ENCODE measurements at regions not wholly inside any gene's neighbourhood (a gene's known extent, or its start where the extent isn't known, plus 50 kb on each side); places are given as distances from the start of the nearest gene placed in this dataset.

DNA sequence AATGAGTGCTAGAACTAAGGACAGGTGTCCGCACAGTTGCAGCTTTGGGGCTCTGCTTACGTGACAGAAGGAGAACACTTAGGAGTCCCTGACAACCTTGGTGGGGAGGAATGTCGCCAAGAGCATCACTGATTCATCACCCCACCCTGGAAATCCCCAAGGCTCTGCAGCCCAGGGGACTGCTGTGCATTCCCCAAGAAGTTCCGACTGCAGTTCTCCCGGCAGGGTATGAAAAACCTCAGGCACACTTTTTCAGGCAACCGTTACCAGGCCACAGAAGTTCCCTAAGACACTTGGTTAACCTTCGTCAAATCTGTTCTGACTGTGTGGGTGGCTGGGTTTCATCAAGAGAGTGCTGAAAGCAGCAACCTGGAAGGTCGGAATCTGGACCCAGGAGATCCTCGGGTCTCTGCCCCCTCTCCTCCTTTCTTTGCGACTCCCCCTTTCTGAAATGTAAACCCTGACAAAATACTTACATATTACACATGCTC, 192.1 kb upstream of the CXCR4 start:
- Histone ChIP-seq H3K36me3 (no peaks in the 10 kb centered on the region), H3K4me1 (no peaks in the 10 kb centered on the region), H3K27ac (no peak overlapping the region), H3K9me3 (no peaks in the 10 kb centered on the region), H3K4me3 (no peak overlapping the region), H3K27me3 (no peaks in the 10 kb centered on the region)
- no peak for DNase-seq (ENCODE audit: low spot score in 2 of 2)
- TF ChIP-seq POLR2A (IDR thresholded peaks at IDR 0.05): no peak
- TF ChIP-seq, protein P1, sequence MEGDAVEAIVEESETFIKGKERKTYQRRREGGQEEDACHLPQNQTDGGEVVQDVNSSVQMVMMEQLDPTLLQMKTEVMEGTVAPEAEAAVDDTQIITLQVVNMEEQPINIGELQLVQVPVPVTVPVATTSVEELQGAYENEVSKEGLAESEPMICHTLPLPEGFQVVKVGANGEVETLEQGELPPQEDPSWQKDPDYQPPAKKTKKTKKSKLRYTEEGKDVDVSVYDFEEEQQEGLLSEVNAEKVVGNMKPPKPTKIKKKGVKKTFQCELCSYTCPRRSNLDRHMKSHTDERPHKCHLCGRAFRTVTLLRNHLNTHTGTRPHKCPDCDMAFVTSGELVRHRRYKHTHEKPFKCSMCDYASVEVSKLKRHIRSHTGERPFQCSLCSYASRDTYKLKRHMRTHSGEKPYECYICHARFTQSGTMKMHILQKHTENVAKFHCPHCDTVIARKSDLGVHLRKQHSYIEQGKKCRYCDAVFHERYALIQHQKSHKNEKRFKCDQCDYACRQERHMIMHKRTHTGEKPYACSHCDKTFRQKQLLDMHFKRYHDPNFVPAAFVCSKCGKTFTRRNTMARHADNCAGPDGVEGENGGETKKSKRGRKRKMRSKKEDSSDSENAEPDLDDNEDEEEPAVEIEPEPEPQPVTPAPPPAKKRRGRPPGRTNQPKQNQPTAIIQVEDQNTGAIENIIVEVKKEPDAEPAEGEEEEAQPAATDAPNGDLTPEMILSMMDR (IDR thresholded peaks at IDR 0.05): no peak
- no peak for TF ChIP-seq POLR2AphosphoS5 (IDR thresholded peaks at IDR 0.05)
- intact Hi-C loops (cut with DNase I; ENCODE audit: low total_unique reads): no loop called here

DNA sequence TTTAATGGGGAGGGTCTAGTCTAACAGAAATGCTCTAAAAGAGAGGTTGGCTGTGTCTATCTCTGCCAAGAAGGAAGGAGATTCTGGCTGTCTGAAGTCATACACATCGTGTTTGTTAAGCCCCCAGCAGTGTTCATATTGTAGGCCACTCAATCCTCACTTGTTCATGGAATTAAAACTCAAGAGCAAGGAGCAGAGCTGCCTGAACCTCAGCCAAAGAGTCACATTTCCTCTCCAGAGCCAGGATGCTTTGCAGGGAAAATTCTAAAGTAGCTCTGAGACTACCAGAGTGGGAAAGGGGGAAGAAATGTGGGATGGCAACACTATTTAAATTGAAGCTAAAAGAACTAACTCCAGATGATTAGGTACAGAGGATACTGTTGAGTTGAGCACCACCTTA, 190.7 kb upstream of the CXCR4 start:
- no peaks in the 10 kb centered on the region for H3K36me3 ChIP-seq
- H3K4me3 ChIP-seq: no peak overlapping the region
- H3K9me3 ChIP-seq: no peaks in the 10 kb centered on the region
- H3K27me3 ChIP-seq: no peaks in the 10 kb centered on the region
- no peak for DNase-seq (ENCODE audit: low spot score in 2 of 2)
- H3K4me1 ChIP-seq: no peaks in the 10 kb centered on the region
- TF ChIP-seq POLR2A (IDR thresholded peaks at IDR 0.05) (no peak), POLR2AphosphoS5 (IDR thresholded peaks at IDR 0.05) (no peak)
- TF ChIP-seq, protein P1 (IDR thresholded peaks at IDR 0.05): no peak
- intact Hi-C loops (cut with DNase I; ENCODE audit: low total_unique reads): no loop called here
- no peak overlapping the region for H3K27ac ChIP-seq

DNA sequence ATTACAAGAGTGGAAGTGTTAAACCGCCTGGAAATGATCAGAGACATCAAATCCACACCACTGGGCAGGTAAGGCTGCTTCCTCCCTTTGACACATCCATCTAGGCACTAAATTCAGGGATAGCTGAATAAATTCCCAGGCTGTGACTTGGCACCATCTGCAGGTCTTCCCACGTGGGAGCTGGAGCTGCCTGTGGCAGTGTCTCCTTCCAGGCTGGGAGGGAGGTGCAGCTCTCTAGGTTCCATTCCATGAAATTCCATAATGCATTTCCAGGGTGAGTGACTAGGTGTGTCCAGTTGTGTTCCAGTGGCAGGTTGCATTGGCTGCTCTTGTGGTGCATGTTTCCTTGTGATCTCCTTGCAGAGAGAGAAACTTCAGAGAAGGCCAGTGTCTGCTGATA, 188.9 kb upstream of the CXCR4 start:
- Histone ChIP-seq H3K4me3 (no peak overlapping the region), H3K27ac (no peak overlapping the region), H3K36me3 (no peaks in the 10 kb centered on the region), H3K9me3 (no peaks in the 10 kb centered on the region), H3K4me1 (no peaks in the 10 kb centered on the region), H3K27me3 (no peaks in the 10 kb centered on the region)
- TF ChIP-seq POLR2A (IDR thresholded peaks at IDR 0.05): no peak
- no peak for TF ChIP-seq POLR2AphosphoS5 (IDR thresholded peaks at IDR 0.05)
- TF ChIP-seq, protein P1 (IDR thresholded peaks at IDR 0.05): no peak
- no peak for DNase-seq (ENCODE audit: low spot score in 2 of 2)
- intact Hi-C loops (cut with DNase I; ENCODE audit: low total_unique reads): no loop called here

DNA sequence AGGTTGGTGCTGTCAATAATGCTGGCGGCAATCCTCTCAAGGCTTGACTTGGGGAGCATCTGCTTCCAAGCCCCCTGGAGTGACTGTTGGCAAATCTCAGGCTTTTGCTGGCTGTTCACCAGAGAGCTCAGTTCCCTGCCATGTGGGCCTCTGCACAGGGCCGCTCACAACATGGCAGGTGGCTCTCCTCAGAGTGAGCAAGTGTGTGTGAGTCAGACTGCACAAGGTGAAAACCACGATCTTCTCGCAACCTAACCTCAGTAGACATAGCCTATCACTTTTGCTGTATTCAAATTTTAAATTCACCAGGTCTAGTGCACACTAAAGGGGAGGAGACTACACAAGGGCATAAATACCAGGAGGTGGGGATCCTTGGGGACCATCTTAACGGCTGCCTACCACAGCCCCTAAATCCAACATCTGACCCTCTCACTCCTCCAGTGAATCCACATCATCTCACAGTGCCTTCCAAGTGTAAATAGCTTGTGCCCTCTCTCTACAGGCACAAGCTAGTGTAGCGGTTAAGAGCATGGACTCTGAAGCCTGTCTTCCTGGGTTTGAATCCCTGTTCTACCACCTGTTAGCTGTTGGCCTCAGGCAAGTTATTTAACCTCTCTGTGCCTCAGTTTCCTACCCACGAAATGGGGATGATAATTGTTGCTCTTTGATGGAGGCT, 187.7 kb upstream of the CXCR4 start:
- Histone ChIP-seq H3K9me3 (no peaks in the 10 kb centered on the region), H3K36me3 (no peaks in the 10 kb centered on the region), H3K27me3 (no peaks in the 10 kb centered on the region), H3K27ac (no peak overlapping the region), H3K4me1 (no peaks in the 10 kb centered on the region), H3K4me3 (no peak overlapping the region)
- TF ChIP-seq POLR2A (IDR thresholded peaks at IDR 0.05) (no peak), POLR2AphosphoS5 (IDR thresholded peaks at IDR 0.05) (no peak)
- TF ChIP-seq, protein P1 (IDR thresholded peaks at IDR 0.05): no peak
- no peak for DNase-seq (ENCODE audit: low spot score in 2 of 2)
- intact Hi-C loops (cut with DNase I; ENCODE audit: low total_unique reads): no loop called here

DNA sequence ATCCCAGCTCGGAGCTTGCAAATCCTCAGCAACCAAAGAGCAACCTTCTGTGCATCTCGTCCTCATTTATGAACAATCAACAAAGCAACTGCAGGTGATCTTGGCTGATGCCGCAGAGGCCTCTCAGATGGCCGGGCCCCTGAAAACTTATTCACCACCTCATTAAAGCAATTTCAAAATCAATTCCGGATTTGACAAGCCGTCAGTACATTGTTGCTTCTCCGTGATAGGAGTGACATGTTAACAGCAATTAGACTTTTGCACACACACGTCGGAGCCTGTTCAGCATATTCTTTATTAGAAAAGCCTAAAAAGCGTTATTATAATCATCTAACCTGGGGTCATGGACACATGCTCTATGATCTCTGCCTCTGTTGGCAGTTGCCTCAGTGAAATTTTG, 183.1 kb upstream of the CXCR4 start:
- intact Hi-C loops (cut with DNase I; ENCODE audit: low total_unique reads): loop anchor here (5.0 kb wide), 1 partner anchor 621 kb away; no protein-coding TSS in a partner anchor
- Histone ChIP-seq H3K9me3 (no peaks in the 10 kb centered on the region), H3K4me1 (no peaks in the 10 kb centered on the region), H3K27me3 (no peaks in the 10 kb centered on the region), H3K4me3 (no peak overlapping the region), H3K36me3 (no peaks in the 10 kb centered on the region), H3K27ac (no peak overlapping the region)
- no peak for TF ChIP-seq POLR2A (IDR thresholded peaks at IDR 0.05)
- TF ChIP-seq, protein P1 (IDR thresholded peaks at IDR 0.05): no peak
- no peak for TF ChIP-seq POLR2AphosphoS5 (IDR thresholded peaks at IDR 0.05)
- no peak for DNase-seq (ENCODE audit: low spot score in 2 of 2)

All from breast epithelium (tissue), 4 donors.